Breast epithelium (tissue), 3 donors: ENCODE measurements at regions not wholly inside any gene's neighbourhood (a gene's known extent, or its start where the extent isn't known, plus 50 kb on each side); places are given as distances from the start of the nearest gene placed in this dataset.

Source experiments
- POLR2A ChIP-seq: fragments of 450-650 bp; IDR thresholded peaks from one replicate; pipeline ENCODE4 v1.6.1; 2016; ENCODE audit warnings: antibody characterized with exemption, mild to moderate bottlenecking, moderate library complexity
- TF ChIP-seq, protein P1 (sequence below), 3 donors: fragments of 450-650 bp; IDR thresholded peaks; one replicate each; pipeline ENCODE4 v1.5.1; 2016 to 2017; ENCODE audit warnings: antibody characterized with exemption in 3 of 3, mild to moderate bottlenecking in 3 of 3, moderate library complexity in 3 of 3

DNA sequence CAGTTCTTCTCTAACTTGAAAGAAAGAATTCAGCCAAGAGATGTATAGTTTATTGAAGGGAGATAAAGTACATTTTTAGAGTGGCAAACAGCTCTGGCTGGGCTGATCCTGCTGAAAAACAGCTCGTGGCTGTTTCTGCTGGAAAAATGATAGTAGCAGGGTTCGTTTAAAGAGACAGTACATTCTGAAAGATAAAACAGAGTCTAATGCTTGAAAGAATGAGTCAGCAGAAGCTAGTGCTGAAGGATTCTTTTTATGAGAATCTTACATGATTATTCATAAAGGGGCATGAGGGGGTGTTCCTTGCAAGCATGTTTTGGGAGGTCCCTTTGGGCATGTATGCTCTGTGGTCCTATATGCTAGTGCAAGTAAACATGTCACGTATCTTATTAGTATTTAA, 790.0 kb downstream of the PCDH18 start:
- TF ChIP-seq, protein P1, sequence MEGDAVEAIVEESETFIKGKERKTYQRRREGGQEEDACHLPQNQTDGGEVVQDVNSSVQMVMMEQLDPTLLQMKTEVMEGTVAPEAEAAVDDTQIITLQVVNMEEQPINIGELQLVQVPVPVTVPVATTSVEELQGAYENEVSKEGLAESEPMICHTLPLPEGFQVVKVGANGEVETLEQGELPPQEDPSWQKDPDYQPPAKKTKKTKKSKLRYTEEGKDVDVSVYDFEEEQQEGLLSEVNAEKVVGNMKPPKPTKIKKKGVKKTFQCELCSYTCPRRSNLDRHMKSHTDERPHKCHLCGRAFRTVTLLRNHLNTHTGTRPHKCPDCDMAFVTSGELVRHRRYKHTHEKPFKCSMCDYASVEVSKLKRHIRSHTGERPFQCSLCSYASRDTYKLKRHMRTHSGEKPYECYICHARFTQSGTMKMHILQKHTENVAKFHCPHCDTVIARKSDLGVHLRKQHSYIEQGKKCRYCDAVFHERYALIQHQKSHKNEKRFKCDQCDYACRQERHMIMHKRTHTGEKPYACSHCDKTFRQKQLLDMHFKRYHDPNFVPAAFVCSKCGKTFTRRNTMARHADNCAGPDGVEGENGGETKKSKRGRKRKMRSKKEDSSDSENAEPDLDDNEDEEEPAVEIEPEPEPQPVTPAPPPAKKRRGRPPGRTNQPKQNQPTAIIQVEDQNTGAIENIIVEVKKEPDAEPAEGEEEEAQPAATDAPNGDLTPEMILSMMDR (IDR thresholded peaks at IDR 0.05): no peak
- TF ChIP-seq POLR2A: no peak
